CD14-positive monocyte (primary cell): ENCODE measurements at regions not wholly inside any gene's neighbourhood (a gene's known extent, or its start where the extent isn't known, plus 50 kb on each side); places are given as distances from the start of the nearest gene placed in this dataset.
"Not testable (repeated sequence)": the region's sequence is repeated elsewhere in the genome, so short reads cannot be mapped to it uniquely, and the experiment has no call there.

Experiments
- DNase-seq, 3 donors: peaks; one replicate each; pipeline ENCODE4 v3.0.0-alpha.2; 2011 to 2022
- H2AFZ ChIP-seq: 2 replicates; pipeline ENCODE4 v1.6.0; 2012; ENCODE audit warnings: mild to moderate bottlenecking, low read depth, low read length, inconsistent platforms; ENCODE audit not compliant: insufficient read depth, poor library complexity, severe bottlenecking
- H3K27ac ChIP-seq, 2 donors: 1 replicate in 1 of 2; 2 replicates in 1 of 2; pipeline ENCODE4 v1.5.1; 2012 to 2013; ENCODE audit warnings: low read length in 2 of 2, control low read depth in 1 of 2, inconsistent platforms in 1 of 2, low read depth in 1 of 2, mild to moderate bottlenecking in 1 of 2
- H3K27me3 ChIP-seq, 2 donors: one replicate each; pipeline versions ENCODE4 v1.6.0 to v1.6.1; 2011 to 2013; ENCODE audit warnings: low read length in 2 of 2; ENCODE audit not compliant: control insufficient read depth in 2 of 2, insufficient read depth in 2 of 2
- H3K36me3 ChIP-seq, 2 donors: replicated peaks in 1 of 2; 1 replicate in 1 of 2; 2 replicates in 1 of 2; pipeline versions ENCODE4 v1.5.1 to v1.6.1; 2012 to 2013; ENCODE audit warnings: low read length in 2 of 2, control low read depth in 1 of 2, inconsistent platforms in 1 of 2, mild to moderate bottlenecking in 1 of 2; ENCODE audit not compliant: insufficient read depth in 2 of 2, control insufficient read depth in 1 of 2
- H3K4me1 ChIP-seq, 2 donors: 1 replicate in 1 of 2; 2 replicates in 1 of 2; pipeline versions ENCODE4 v1.5.1 to v1.6.1; 2012 to 2013; ENCODE audit warnings: low read length in 2 of 2, control low read depth in 1 of 2, inconsistent platforms in 1 of 2, mild to moderate bottlenecking in 1 of 2, moderate library complexity in 1 of 2; ENCODE audit not compliant: insufficient read depth in 2 of 2, control insufficient read depth in 1 of 2
- H3K4me2 ChIP-seq: replicated peaks from 2 replicates; pipeline ENCODE3; 2012; ENCODE audit warnings: low read length, moderate library complexity, mild to moderate bottlenecking; ENCODE audit not compliant: poor library complexity, severe bottlenecking; ENCODE audit errors: extremely low read depth
- H3K4me3 ChIP-seq, 3 experiments: fragments of 200-600 bp in 1 of 3; sonication (generic) in 1 of 3; replicated peaks in 1 of 3; 1 replicate in 2 of 3; 2 replicates in 1 of 3; pipeline ENCODE4 v1.5.1; 2011 to 2013; ENCODE audit warnings: low read length in 3 of 3, mild to moderate bottlenecking in 3 of 3, control low read depth in 2 of 3, low read depth in 2 of 3, inconsistent platforms in 1 of 3, moderate library complexity in 1 of 3
- H3K79me2 ChIP-seq: 2 replicates; pipeline ENCODE4 v1.6.0; 2012; ENCODE audit warnings: mild to moderate bottlenecking, control low read depth, inconsistent platforms, low read length, moderate library complexity; ENCODE audit not compliant: insufficient read depth
- H3K9ac ChIP-seq: 2 replicates; pipeline ENCODE4 v1.6.0; 2017; ENCODE audit warnings: low read length, mild to moderate bottlenecking; ENCODE audit not compliant: insufficient read depth, poor library complexity, severe bottlenecking
- H3K9me3 ChIP-seq, 2 donors: replicated peaks in 1 of 2; 1 replicate in 1 of 2; 2 replicates in 1 of 2; pipeline versions ENCODE4 v1.5.1 to v1.6.1; 2012 to 2013; ENCODE audit warnings: low read length in 2 of 2, control low read depth in 1 of 2; ENCODE audit not compliant: control insufficient read depth in 1 of 2, insufficient read depth in 1 of 2
- H4K20me1 ChIP-seq: 2 replicates; pipeline ENCODE4 v1.6.0; 2012; ENCODE audit warnings: mild to moderate bottlenecking, low read length, control low read depth, moderate library complexity; ENCODE audit not compliant: insufficient read depth
- H3K27ac Mint-ChIP-seq, 7 donors: one replicate each; pipeline ENCODE4 v1.8.0; 2020; ENCODE audit warnings: mild to moderate bottlenecking in 7 of 7, mixed read lengths in 7 of 7, moderate library complexity in 6 of 7, inconsistent platforms in 2 of 7
- H3K27me3 Mint-ChIP-seq, 3 donors: one replicate each; pipeline ENCODE4 v1.8.0; 2021 to 2022; ENCODE audit warnings: low read depth in 3 of 3, mild to moderate bottlenecking in 3 of 3, mixed read lengths in 3 of 3, moderate library complexity in 3 of 3, inconsistent platforms in 1 of 3
- H3K36me3 Mint-ChIP-seq, 2 donors: one replicate each; pipeline ENCODE4 v1.8.0; 2020; ENCODE audit warnings: mixed read lengths in 2 of 2, inconsistent platforms in 1 of 2, mild to moderate bottlenecking in 1 of 2
- H3K4me1 Mint-ChIP-seq: one replicate; pipeline ENCODE4 v1.8.0; 2020; ENCODE audit warnings: mild to moderate bottlenecking, mixed read lengths
- H3K4me3 Mint-ChIP-seq, 2 donors: one replicate each; pipeline ENCODE4 v1.8.0; 2020; ENCODE audit warnings: mild to moderate bottlenecking in 2 of 2, mixed read lengths in 2 of 2, moderate library complexity in 1 of 2
- H3K9me3 Mint-ChIP-seq, 7 donors: one replicate each; pipeline ENCODE4 v1.8.0; 2020 to 2022; ENCODE audit warnings: mixed read lengths in 7 of 7, mild to moderate bottlenecking in 6 of 7, moderate library complexity in 6 of 7, inconsistent platforms in 2 of 7
- CTCF ChIP-seq: fragments of 200-600 bp; IDR thresholded peaks from one replicate; pipeline ENCODE4 v1.8.0; 2022; ENCODE audit warnings: antibody characterized with exemption, mild to moderate bottlenecking
- WGBS: methylation state at CpG from one replicate; pipeline ENCODE4 v1.1.5; 2013; ENCODE audit warnings: missing lambda C conversion rate; ENCODE audit not compliant: insufficient coverage; 5-methylcytosine and 5-hydroxymethylcytosine counted together
- intact Hi-C, 2 donors: fragments of 100-400 bp; cut with micrococcal nuclease; formaldehyde crosslinking; loops; one replicate each; pipeline versions ENCODE4 v1.15.0 to v1.15.1; 2023

GRCh38 chr9:64772123-64772736 is 512.8 kb downstream of the FOXD4L5 start:
- DNase-seq, H3K27ac Mint-ChIP-seq, H2AFZ ChIP-seq, H3K4me2 ChIP-seq, H3K36me3 ChIP-seq, H3K36me3 Mint-ChIP-seq, H4K20me1 ChIP-seq, intact Hi-C loops, H3K27ac ChIP-seq, H3K9me3 Mint-ChIP-seq, H3K4me1 Mint-ChIP-seq, H3K4me1 ChIP-seq, H3K4me3 Mint-ChIP-seq, H3K9ac ChIP-seq, H3K4me3 ChIP-seq, H3K79me2 ChIP-seq, H3K9me3 ChIP-seq: not testable (repeated sequence)
- TF ChIP-seq CTCF: peak; percentile 51
- no CpG with 5 or more reads among the region's 4 CpGs for WGBS
- H3K27me3 Mint-ChIP-seq: peaks cover 10 to 37% (median 20%) of the 10 kb centered on the region in 3 donors
- H3K27me3 ChIP-seq: peaks cover 6 to 17% of the 10 kb centered on the region in 2 donors
